Progenitor cell of endocrine pancreas (in vitro differentiated cells): ENCODE measurements at regions not wholly inside any gene's neighbourhood (a gene's known extent, or its start where the extent isn't known, plus 50 kb on each side); places are given as distances from the start of the nearest gene placed in this dataset.
"Not testable (repeated sequence)": the region's sequence is repeated elsewhere in the genome, so short reads cannot be mapped to it uniquely, and the experiment has no call there.

Source experiments
- DNase-seq: peaks from one replicate; pipeline ENCODE4 v3.0.0; 2021; ENCODE audit warnings: low spot score; ENCODE audit not compliant: unreplicated experiment
- H3K27ac Mint-ChIP-seq: 2 replicates; pipeline ENCODE4 v1.8.0; 2021; ENCODE audit warnings: mild to moderate bottlenecking, moderate library complexity, mixed read lengths
- H3K27me3 Mint-ChIP-seq: 2 replicates; pipeline ENCODE4 v1.8.0; 2021; ENCODE audit warnings: mixed read lengths
- H3K36me3 Mint-ChIP-seq: 2 replicates; pipeline ENCODE4 v1.8.0; 2022; ENCODE audit warnings: mixed read lengths; ENCODE audit not compliant: insufficient read depth
- H3K4me1 Mint-ChIP-seq: 2 replicates; pipeline ENCODE4 v1.8.0; 2021; ENCODE audit warnings: low read depth, mixed read lengths
- H3K4me3 Mint-ChIP-seq: 2 replicates; pipeline ENCODE4 v1.8.0; 2021; ENCODE audit warnings: low read depth, mild to moderate bottlenecking, moderate library complexity, mixed read lengths
- H3K9me3 Mint-ChIP-seq: 2 replicates; pipeline ENCODE4 v1.8.0; 2021; ENCODE audit warnings: low read depth, mixed read lengths
- CTCF ChIP-seq: fragments of 200-600 bp; sonication (generic); IDR thresholded peaks from one replicate; pipeline ENCODE4 v1.5.0; 2021; ENCODE audit warnings: antibody characterized with exemption, mild to moderate bottlenecking; ENCODE audit not compliant: unreplicated experiment

GRCh38 chr4:123649645-123650391 is 253.2 kb downstream of the SPRY1 start:
- Mint-ChIP-seq H3K36me3 (peaks cover 6% of the 10 kb centered on the region), H3K4me3 (peak overlapping the region; percentile 50), H3K27me3 (no peaks in the 10 kb centered on the region), H3K9me3 (no peaks in the 10 kb centered on the region), H3K4me1 (peaks cover 45% of the 10 kb centered on the region), H3K27ac (peak overlapping the region; percentile 92)
- peak; percentile 18 for DNase-seq
- no peak for TF ChIP-seq CTCF

GRCh38 chr4:123651066-123651465 is 254.5 kb downstream of the SPRY1 start:
- Mint-ChIP-seq H3K36me3 (peaks cover 12% of the 10 kb centered on the region), H3K27me3 (no peaks in the 10 kb centered on the region), H3K27ac (no peak overlapping the region), H3K4me3 (peak overlapping the region; percentile 3), H3K4me1 (peaks cover 45% of the 10 kb centered on the region), H3K9me3 (peaks cover 6% of the 10 kb centered on the region)
- no peak for DNase-seq
- TF ChIP-seq CTCF = no peak

- Mint-ChIP-seq H3K36me3 (peaks cover 12% of the 10 kb centered on the region), H3K27me3 (no peaks in the 10 kb centered on the region), H3K9me3 (peaks cover 7% of the 10 kb centered on the region), H3K4me1 (peaks cover 45% of the 10 kb centered on the region), H3K27ac (no peak overlapping the region), H3K4me3 (no peak overlapping the region)
- TF ChIP-seq CTCF = no peak
- no peak for DNase-seq
Measured at GRCh38 chr4:123651536-123652180, 255.1 kb downstream of the SPRY1 start.

GRCh38 chr4:123652476-123652875 is 255.9 kb downstream of the SPRY1 start:
- peaks cover 18% of the 10 kb centered on the region for H3K36me3 Mint-ChIP-seq
- peaks cover 43% of the 10 kb centered on the region for H3K4me1 Mint-ChIP-seq
- no peak for TF ChIP-seq CTCF
- no peaks in the 10 kb centered on the region for H3K27me3 Mint-ChIP-seq
- DNase-seq = no peak
- H3K27ac Mint-ChIP-seq = no peak overlapping the region
- H3K9me3 Mint-ChIP-seq = peaks cover 13% of the 10 kb centered on the region
- H3K4me3 Mint-ChIP-seq = no peak overlapping the region

GRCh38 chr4:123653236-123653635 is 256.6 kb downstream of the SPRY1 start:
- TF ChIP-seq CTCF = no peak
- H3K36me3 Mint-ChIP-seq = peaks cover 19% of the 10 kb centered on the region
- no peak overlapping the region for H3K27ac Mint-ChIP-seq

GRCh38 chr4:123656746-123657294 is 260.2 kb downstream of the SPRY1 start:
- not testable (repeated sequence) for H3K27ac Mint-ChIP-seq, DNase-seq, H3K27me3 Mint-ChIP-seq, H3K4me3 Mint-ChIP-seq, H3K4me1 Mint-ChIP-seq
- Mint-ChIP-seq H3K36me3 (peaks cover 19% of the 10 kb centered on the region), H3K9me3 (peaks cover 13% of the 10 kb centered on the region)

More at GRCh38 chr4:123653236-123653635, 256.6 kb downstream of the SPRY1 start:
- DNase-seq = no peak
- Mint-ChIP-seq H3K9me3 (peaks cover 13% of the 10 kb centered on the region), H3K4me1 (peaks cover 37% of the 10 kb centered on the region), H3K27me3 (no peaks in the 10 kb centered on the region), H3K4me3 (no peak overlapping the region)

- not testable (repeated sequence) for H3K27ac Mint-ChIP-seq, DNase-seq, H3K4me3 Mint-ChIP-seq, H3K27me3 Mint-ChIP-seq, H3K4me1 Mint-ChIP-seq
- Mint-ChIP-seq H3K9me3 (peaks cover 13% of the 10 kb centered on the region), H3K36me3 (peaks cover 19% of the 10 kb centered on the region)
Measured at GRCh38 chr4:123657606-123658005, 261.0 kb downstream of the SPRY1 start.
